PC-3 (cell line): ENCODE measurements at regions not wholly inside any gene's neighbourhood (a gene's known extent, or its start where the extent isn't known, plus 50 kb on each side); places are given as distances from the start of the nearest gene placed in this dataset.

ENCODE experiments used
- ATAC-seq: fragments of 200-7000 bp; cut with Tn5 transposase; 2 replicates; pipeline ENCODE4 v1.9.1; 2020; ENCODE audit warnings: mild to moderate bottlenecking, moderate library complexity
- BruUV-seq: library from RNA; stranded (reverse); fragments of 400-500 nt; replicated peaks from 2 replicates; lab custom pipeline; 2021; lab: Mats Ljungman, UMichigan
- CTCF ChIA-PET: fragments of 300-600 bp; sonication (Branson Sonifier 250); formaldehyde crosslinking; loops from one replicate; lab custom pipeline; 2022; ENCODE audit warnings: antibody characterized with exemption; lab: Charles Lee
- POLR2A ChIA-PET: fragments of 300-600 bp; sonication (Branson Sonifier 250); formaldehyde crosslinking; loops from one replicate; lab custom pipeline; 2022; ENCODE audit warnings: antibody characterized with exemption; ENCODE audit not compliant: unreplicated experiment; lab: Charles Lee
- DNase-seq: peaks from one replicate; pipeline ENCODE4 v3.0.0-alpha.2; 2015
- H2AFZ ChIP-seq: fragments of 300-600 bp; sonication (generic); 2 replicates; pipeline ENCODE4 v1.6.0; 2016; ENCODE audit warnings: antibody characterized with exemption, low read length
- H3F3A ChIP-seq: fragments of 300-600 bp; sonication (generic); one replicate; pipeline ENCODE4 v1.6.0; 2017; ENCODE audit warnings: antibody characterized with exemption, low read length, control low read depth, mild to moderate bottlenecking; ENCODE audit not compliant: unreplicated experiment
- H3K27ac ChIP-seq: fragments of 300-600 bp; sonication (generic); 2 replicates; pipeline ENCODE4 v1.5.1; 2016; ENCODE audit warnings: mild to moderate bottlenecking, low read length
- H3K27me3 ChIP-seq: fragments of 300-600 bp; sonication (generic); 2 replicates; pipeline ENCODE4 v1.6.1; 2016; ENCODE audit warnings: low read length, mixed read lengths
- H3K36me3 ChIP-seq: fragments of 300-600 bp; sonication (generic); 2 replicates; pipeline ENCODE4 v1.6.1; 2016; ENCODE audit warnings: low read depth, mixed run types, low read length, mixed read lengths
- H3K4me1 ChIP-seq: fragments of 300-600 bp; sonication (generic); 2 replicates; pipeline ENCODE4 v1.5.1; 2016; ENCODE audit warnings: low read length; ENCODE audit not compliant: insufficient read depth
- H3K4me2 ChIP-seq: fragments of 300-600 bp; sonication (generic); 2 replicates; pipeline ENCODE4 v1.6.0; 2016; ENCODE audit warnings: low read length
- H3K4me3 ChIP-seq: fragments of 300-600 bp; sonication (generic); 2 replicates; pipeline ENCODE4 v1.5.1; 2016; ENCODE audit warnings: mild to moderate bottlenecking, low read length, mixed read lengths
- H3K79me2 ChIP-seq: fragments of 300-600 bp; sonication (generic); 2 replicates; pipeline ENCODE4 v1.6.1; 2017; ENCODE audit warnings: low read length, mixed read lengths
- H3K9ac ChIP-seq: fragments of 300-600 bp; sonication (generic); 2 replicates; pipeline ENCODE4 v1.6.0; 2016; ENCODE audit warnings: mild to moderate bottlenecking, low read length
- H3K9me2 ChIP-seq: fragments of 300-600 bp; sonication (generic); replicated peaks from 2 replicates; pipeline ENCODE4 v1.6.1; 2016; ENCODE audit warnings: mixed run types, low read length, mixed read lengths
- H3K9me3 ChIP-seq: fragments of 300-600 bp; sonication (generic); 2 replicates; pipeline ENCODE4 v1.6.1; 2016; ENCODE audit warnings: low read length, mixed read lengths
- H4K20me1 ChIP-seq: fragments of 300-600 bp; sonication (generic); 2 replicates; pipeline ENCODE4 v1.6.1; 2016; ENCODE audit warnings: low read length, mixed read lengths
- EZH2 ChIP-seq: fragments of 300-600 bp; sonication (generic); IDR thresholded peaks from one replicate; pipeline ENCODE4 v1.6.1; 2017; ENCODE audit warnings: antibody characterized with exemption, mild to moderate bottlenecking, low read length; ENCODE audit not compliant: unreplicated experiment
- EZH2phosphoT487 ChIP-seq: fragments of 300-600 bp; sonication (generic); IDR thresholded peaks from 2 replicates; pipeline ENCODE4 v1.6.1; 2018; ENCODE audit warnings: mild to moderate bottlenecking, antibody characterized with exemption, low read length, borderline replicate concordance
- intact Hi-C: fragments of 100-400 bp; cut with micrococcal nuclease; formaldehyde crosslinking; loops from 2 replicates; pipeline ENCODE4 v1.9.0; 2023
- TF ChIP-seq, protein P1 (sequence below): fragments of 300-600 bp; sonication (generic); conservative IDR thresholded peaks from 2 replicates; pipeline ENCODE4 v1.5.1; 2017; ENCODE audit warnings: antibody characterized with exemption, low read depth, mild to moderate bottlenecking, low read length

- ChIA-PET CTCF (no interaction called here), POLR2A (no interaction called here)
- Histone ChIP-seq H4K20me1 (no peaks in the 10 kb centered on the region), H3F3A (no peaks in the 10 kb centered on the region), H3K9me3 (no peaks in the 10 kb centered on the region), H3K79me2 (no peaks in the 10 kb centered on the region), H2AFZ (no peak overlapping the region), H3K9ac (no peak overlapping the region), H3K4me2 (no peak overlapping the region), H3K4me3 (no peak overlapping the region), H3K4me1 (no peaks in the 10 kb centered on the region), H3K27me3 (no peaks in the 10 kb centered on the region), H3K36me3 (no peaks in the 10 kb centered on the region), H3K9me2 (no peaks in the 10 kb centered on the region), H3K27ac (no peak overlapping the region)
- BruUV-seq: no TSS peak
- DNase-seq (no peak), ATAC-seq (no peak)
- intact Hi-C loops: no loop called here
- TF ChIP-seq, protein P1, sequence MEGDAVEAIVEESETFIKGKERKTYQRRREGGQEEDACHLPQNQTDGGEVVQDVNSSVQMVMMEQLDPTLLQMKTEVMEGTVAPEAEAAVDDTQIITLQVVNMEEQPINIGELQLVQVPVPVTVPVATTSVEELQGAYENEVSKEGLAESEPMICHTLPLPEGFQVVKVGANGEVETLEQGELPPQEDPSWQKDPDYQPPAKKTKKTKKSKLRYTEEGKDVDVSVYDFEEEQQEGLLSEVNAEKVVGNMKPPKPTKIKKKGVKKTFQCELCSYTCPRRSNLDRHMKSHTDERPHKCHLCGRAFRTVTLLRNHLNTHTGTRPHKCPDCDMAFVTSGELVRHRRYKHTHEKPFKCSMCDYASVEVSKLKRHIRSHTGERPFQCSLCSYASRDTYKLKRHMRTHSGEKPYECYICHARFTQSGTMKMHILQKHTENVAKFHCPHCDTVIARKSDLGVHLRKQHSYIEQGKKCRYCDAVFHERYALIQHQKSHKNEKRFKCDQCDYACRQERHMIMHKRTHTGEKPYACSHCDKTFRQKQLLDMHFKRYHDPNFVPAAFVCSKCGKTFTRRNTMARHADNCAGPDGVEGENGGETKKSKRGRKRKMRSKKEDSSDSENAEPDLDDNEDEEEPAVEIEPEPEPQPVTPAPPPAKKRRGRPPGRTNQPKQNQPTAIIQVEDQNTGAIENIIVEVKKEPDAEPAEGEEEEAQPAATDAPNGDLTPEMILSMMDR: no peak
- no peak for TF ChIP-seq EZH2
- TF ChIP-seq EZH2phosphoT487: no peak
These were observed 99.9 kb upstream of the MAP3K4 start for GRCh38 chr6:160891690-160892089.

DNA sequence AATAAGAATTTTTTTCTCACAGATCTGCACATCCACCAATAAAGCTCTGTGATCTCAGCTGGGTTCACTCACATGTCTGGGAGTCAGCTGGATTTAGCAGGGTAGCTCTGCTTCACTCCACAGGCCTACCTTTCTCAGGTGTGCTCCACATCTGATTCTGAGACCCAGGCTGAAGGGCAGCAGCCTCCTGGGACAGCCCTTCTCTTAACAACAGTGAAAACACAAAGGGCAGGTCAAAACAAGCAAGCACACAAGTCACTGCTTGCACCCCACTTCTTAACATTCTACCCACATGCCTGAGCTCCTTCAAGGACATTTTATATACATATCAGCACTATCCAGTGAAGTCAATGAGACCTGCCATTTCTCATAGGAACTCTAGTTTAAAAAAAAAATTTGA lies 96.0 kb upstream of the MAP3K4 start:
- no peak overlapping the region for H3K9ac ChIP-seq
- no peaks in the 10 kb centered on the region for H4K20me1 ChIP-seq
- H3K9me2 ChIP-seq: no peaks in the 10 kb centered on the region
- intact Hi-C loops: no loop called here
- no peaks in the 10 kb centered on the region for H3K27me3 ChIP-seq
- H3K4me1 ChIP-seq: no peaks in the 10 kb centered on the region
- DNase-seq (no peak), ATAC-seq (no peak)
- H3F3A ChIP-seq: no peaks in the 10 kb centered on the region
- TF ChIP-seq EZH2 (no peak), EZH2phosphoT487 (no peak)
- TF ChIP-seq, protein P1: no peak
- POLR2A ChIA-PET: no interaction called here
- no peak overlapping the region for H2AFZ ChIP-seq
- H3K36me3 ChIP-seq: no peaks in the 10 kb centered on the region
- no peaks in the 10 kb centered on the region for H3K79me2 ChIP-seq
- no peak overlapping the region for H3K4me2 ChIP-seq
- no peak overlapping the region for H3K4me3 ChIP-seq
- no peaks in the 10 kb centered on the region for H3K9me3 ChIP-seq
- H3K27ac ChIP-seq: no peak overlapping the region
- no TSS peak for BruUV-seq
- CTCF ChIA-PET: no interaction called here

DNA sequence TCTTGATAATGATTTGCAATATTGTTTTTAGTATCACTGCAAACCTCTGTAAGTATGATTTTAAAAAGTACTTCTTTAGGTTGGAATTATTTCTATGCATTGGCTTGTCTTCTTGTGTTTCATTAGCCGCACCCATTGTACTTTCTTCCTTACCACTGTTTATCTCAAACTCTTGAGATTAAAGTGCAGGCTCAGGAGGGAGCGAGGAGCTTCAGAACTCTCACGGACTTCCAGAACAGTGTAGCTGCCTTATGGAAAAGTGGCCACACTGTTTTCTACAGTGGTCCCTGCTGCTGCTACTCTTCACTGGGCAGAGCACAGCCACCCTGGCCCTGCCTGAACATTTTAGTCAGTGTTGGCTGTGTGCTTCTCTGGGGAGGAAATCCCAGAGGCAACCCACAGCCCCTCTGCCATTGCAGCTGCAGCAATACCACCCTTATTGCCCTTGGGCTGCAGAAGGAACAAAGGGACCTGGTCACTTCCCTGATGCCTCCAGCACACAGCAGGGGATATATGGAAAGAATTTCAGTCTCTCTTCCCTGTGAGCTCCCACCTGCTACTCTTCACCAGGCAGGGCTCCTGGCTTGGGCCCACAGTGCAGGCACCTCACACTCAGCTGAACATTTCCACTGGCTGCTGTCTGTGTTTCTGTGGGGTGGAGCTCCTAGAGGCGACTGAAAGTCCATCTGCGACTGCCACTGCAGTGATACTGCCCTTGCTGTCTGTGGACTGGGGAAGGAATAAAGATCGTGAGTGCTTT lies 91.7 kb upstream of the MAP3K4 start:
- no peaks in the 10 kb centered on the region for H3F3A ChIP-seq
- H4K20me1 ChIP-seq: no peaks in the 10 kb centered on the region
- no peaks in the 10 kb centered on the region for H3K79me2 ChIP-seq
- no peak overlapping the region for H2AFZ ChIP-seq
- intact Hi-C loops: no loop called here
- no peak for TF ChIP-seq EZH2
- TF ChIP-seq EZH2phosphoT487: no peak
- TF ChIP-seq, protein P1: no peak
- no peaks in the 10 kb centered on the region for H3K9me3 ChIP-seq
- H3K36me3 ChIP-seq: no peaks in the 10 kb centered on the region
- BruUV-seq: no TSS peak
- POLR2A ChIA-PET: no interaction called here
- H3K9ac ChIP-seq: no peak overlapping the region
- H3K4me3 ChIP-seq: no peak overlapping the region
- H3K9me2 ChIP-seq: no peaks in the 10 kb centered on the region
- no peak overlapping the region for H3K27ac ChIP-seq
- H3K4me2 ChIP-seq: no peak overlapping the region
- DNase-seq: no peak
- ATAC-seq: no peak
- H3K27me3 ChIP-seq: no peaks in the 10 kb centered on the region
- H3K4me1 ChIP-seq: no peaks in the 10 kb centered on the region
- CTCF ChIA-PET: no interaction called here
